ENCODE measurements at regions not wholly inside any gene's neighbourhood (a gene's known extent, or its start where the extent isn't known, plus 50 kb on each side); places are given as distances from the start of the nearest gene placed in this dataset.

DNA sequence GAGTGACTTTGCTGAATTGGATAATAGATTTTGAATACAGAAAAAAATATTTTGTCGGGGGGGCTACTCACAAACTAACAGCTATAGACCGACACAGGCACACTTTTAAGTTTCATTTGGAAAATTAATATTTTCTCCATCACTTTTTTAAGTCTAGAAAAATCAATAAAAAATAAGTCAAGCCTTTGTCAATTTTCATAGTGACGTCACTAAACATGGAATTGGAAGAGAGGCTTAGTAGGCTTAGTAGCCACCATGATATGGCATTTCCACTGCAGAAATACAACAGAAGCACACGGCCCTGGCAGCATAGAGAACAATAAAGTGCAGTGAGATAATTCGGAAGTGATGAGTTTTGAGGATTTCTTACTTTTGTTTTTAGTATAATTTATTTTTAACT is 357.2 kb downstream of the RPS24 start:
- Histone ChIP-seq H3K27ac (no peak overlapping the region), H3K27me3 (no peaks in the 10 kb centered on the region), H3K4me1 (peaks cover 0 to 4% (median 0%) of the 10 kb centered on the region in 9 donors), H3K36me3 (no peaks in the 10 kb centered on the region), H3K9me3 (no peaks in the 10 kb centered on the region), H3K4me3 (no peak overlapping the region)
- no peak for ATAC-seq
- TF ChIP-seq, protein P1, sequence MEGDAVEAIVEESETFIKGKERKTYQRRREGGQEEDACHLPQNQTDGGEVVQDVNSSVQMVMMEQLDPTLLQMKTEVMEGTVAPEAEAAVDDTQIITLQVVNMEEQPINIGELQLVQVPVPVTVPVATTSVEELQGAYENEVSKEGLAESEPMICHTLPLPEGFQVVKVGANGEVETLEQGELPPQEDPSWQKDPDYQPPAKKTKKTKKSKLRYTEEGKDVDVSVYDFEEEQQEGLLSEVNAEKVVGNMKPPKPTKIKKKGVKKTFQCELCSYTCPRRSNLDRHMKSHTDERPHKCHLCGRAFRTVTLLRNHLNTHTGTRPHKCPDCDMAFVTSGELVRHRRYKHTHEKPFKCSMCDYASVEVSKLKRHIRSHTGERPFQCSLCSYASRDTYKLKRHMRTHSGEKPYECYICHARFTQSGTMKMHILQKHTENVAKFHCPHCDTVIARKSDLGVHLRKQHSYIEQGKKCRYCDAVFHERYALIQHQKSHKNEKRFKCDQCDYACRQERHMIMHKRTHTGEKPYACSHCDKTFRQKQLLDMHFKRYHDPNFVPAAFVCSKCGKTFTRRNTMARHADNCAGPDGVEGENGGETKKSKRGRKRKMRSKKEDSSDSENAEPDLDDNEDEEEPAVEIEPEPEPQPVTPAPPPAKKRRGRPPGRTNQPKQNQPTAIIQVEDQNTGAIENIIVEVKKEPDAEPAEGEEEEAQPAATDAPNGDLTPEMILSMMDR (IDR thresholded peaks at IDR 0.05): no peak
- intact Hi-C loops (cut with DNase I): no loop called here
- no peak for DNase-seq
- 87 to 95% methylated on average over 5 of the region's 5 CpGs for WGBS, 2 donors

DNA sequence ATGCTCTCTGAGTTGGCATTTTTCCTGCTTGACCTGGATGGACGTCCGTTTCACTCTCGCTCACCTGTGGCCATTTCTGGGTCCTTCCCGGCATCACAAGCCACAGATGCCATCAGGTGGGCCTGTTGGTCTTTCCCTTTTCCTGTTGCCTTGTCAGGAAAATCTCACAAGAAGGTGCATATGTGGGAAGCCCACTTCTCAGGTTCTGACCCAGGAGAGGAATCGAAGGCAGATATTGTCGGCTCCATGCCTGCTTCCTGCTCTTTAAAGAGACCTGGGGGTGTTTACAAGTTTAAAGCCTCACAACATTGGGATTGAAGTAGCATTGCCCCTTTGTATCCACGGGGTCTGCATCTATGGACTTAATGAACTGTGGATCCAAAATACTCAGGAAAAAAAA is 357.9 kb downstream of the RPS24 start:
- no peak overlapping the region for H3K27ac ChIP-seq
- intact Hi-C loops (cut with DNase I): no loop called here
- no peak for ATAC-seq
- H3K4me3 ChIP-seq: no peak overlapping the region
- H3K36me3 ChIP-seq: no peaks in the 10 kb centered on the region
- peaks cover 0 to 4% (median 0%) of the 10 kb centered on the region in 9 donors for H3K4me1 ChIP-seq
- H3K27me3 ChIP-seq: no peaks in the 10 kb centered on the region
- WGBS, 2 donors: 89 to 93% methylated on average over 7 of the region's 7 CpGs
- H3K9me3 ChIP-seq: no peaks in the 10 kb centered on the region
- TF ChIP-seq, protein P1 (IDR thresholded peaks at IDR 0.05): no peak
- DNase-seq: no peak

DNA sequence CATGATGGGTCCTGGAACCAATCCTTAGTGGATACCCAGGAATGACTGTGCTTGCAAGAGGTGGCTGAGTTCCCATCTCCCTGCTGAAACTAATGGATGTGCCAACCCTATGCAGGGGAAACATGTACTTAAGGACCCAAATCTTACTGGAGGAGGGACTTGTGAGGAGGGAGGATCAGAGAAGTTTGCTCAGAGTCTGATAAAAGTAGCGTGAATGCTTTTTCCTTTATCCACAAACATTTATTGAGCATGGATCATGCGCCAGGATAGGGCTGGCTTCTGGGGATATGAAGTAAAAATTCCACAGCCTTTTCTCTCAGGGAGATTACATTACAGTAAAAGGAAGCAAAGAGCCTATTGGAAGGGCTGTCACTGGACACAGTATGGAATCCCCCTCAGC is 358.5 kb downstream of the RPS24 start:
- TF ChIP-seq, protein P1 (IDR thresholded peaks at IDR 0.05): no peak
- Histone ChIP-seq H3K4me3 (no peak overlapping the region), H3K36me3 (no peaks in the 10 kb centered on the region), H3K27me3 (no peaks in the 10 kb centered on the region), H3K9me3 (no peaks in the 10 kb centered on the region), H3K27ac (no peak overlapping the region), H3K4me1 (peaks cover 0 to 4% (median 0%) of the 10 kb centered on the region in 9 donors)
- ATAC-seq (no peak), DNase-seq (no peak)
- intact Hi-C loops (cut with DNase I): no loop called here
- 89 to 95% methylated on average over 2 of the region's 2 CpGs for WGBS, 2 donors

DNA sequence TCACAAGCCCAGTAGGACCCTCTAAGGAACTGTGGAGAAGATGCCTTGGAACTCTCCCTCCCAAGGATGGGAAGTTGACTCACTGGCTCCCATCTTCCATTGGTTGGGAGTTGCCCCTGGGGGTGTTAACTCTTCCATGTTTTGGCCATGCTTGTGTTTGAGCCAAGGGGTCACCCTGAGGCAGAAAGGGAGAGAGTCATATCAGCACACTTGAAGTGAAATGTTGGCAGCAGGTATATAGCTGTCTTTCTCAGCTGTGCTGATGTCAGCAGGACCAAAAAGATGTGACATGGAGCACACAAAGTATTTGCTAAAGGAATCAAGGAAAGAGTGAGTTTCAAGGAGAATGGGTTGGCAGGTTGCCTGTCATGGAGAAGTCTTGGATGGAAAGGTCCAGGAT is 359.4 kb downstream of the RPS24 start:
- H3K27me3 ChIP-seq: no peaks in the 10 kb centered on the region
- H3K9me3 ChIP-seq: no peaks in the 10 kb centered on the region
- peak in 7 of 8 donors; percentile 20 to 71 (median 55) for ATAC-seq
- H3K36me3 ChIP-seq: no peaks in the 10 kb centered on the region
- no peak overlapping the region for H3K4me3 ChIP-seq
- no peak for DNase-seq
- intact Hi-C loops (cut with DNase I): no loop called here
- H3K4me1 ChIP-seq: peaks cover 0 to 4% (median 0%) of the 10 kb centered on the region in 9 donors
- H3K27ac ChIP-seq: no peak overlapping the region
- TF ChIP-seq, protein P1 (IDR thresholded peaks at IDR 0.05): no peak
